Myocyte (in vitro differentiated cells): ENCODE measurements at regions not wholly inside any gene's neighbourhood (a gene's known extent, or its start where the extent isn't known, plus 50 kb on each side); places are given as distances from the start of the nearest gene placed in this dataset.

Experiments used
- DNase-seq: peaks from one replicate; pipeline ENCODE4 v3.0.0-alpha.2; 2012; ENCODE audit warnings: low read depth

GRCh38 chr2:205902041-205902899 lies 183.7 kb downstream of the INO80D start:
- DNase-seq, result peak; percentile 39

GRCh38 chr2:205901491-205901890 lies 184.5 kb downstream of the INO80D start:
- no peak for DNase-seq

GRCh38 chr2:205898744-205899143 lies 187.2 kb downstream of the INO80D start:
- no peak for DNase-seq

GRCh38 chr2:205895981-205896655 lies 189.9 kb downstream of the INO80D start:
- no peak for DNase-seq

- no peak for DNase-seq
Observed at GRCh38 chr2:205892665-205893259, 193.2 kb downstream of the INO80D start.

- DNase-seq, result no peak
Observed at GRCh38 chr2:205892251-205892655, 193.7 kb downstream of the INO80D start.

GRCh38 chr2:205889114-205889513 lies 196.9 kb downstream of the INO80D start:
- no peak for DNase-seq

GRCh38 chr2:205887637-205888036 lies 198.3 kb downstream of the INO80D start:
- no peak for DNase-seq

GRCh38 chr2:205885492-205886099 lies 200.4 kb downstream of the INO80D start:
- peak; percentile 78 for DNase-seq

- no peak for DNase-seq
Observed at GRCh38 chr2:205883965-205884364, 201.7 kb downstream of the NRP2 start.

GRCh38 chr2:205882806-205883425 lies 200.6 kb downstream of the NRP2 start:
- DNase-seq, result no peak

- no peak for DNase-seq
Observed at GRCh38 chr2:205880048-205880447, 197.7 kb downstream of the NRP2 start.

GRCh38 chr2:205878999-205879762 lies 196.9 kb downstream of the NRP2 start:
- DNase-seq, result peak; percentile 63

GRCh38 chr2:205877496-205877895 lies 195.2 kb downstream of the NRP2 start:
- DNase-seq, result no peak

GRCh38 chr2:205876127-205876526 lies 193.8 kb downstream of the NRP2 start:
- no peak for DNase-seq

- DNase-seq, result no peak
Observed at GRCh38 chr2:205872716-205873115, 190.4 kb downstream of the NRP2 start.

GRCh38 chr2:205869439-205869838 lies 187.1 kb downstream of the NRP2 start:
- no peak for DNase-seq

- peak; percentile 65 for DNase-seq
Observed at GRCh38 chr2:205868773-205869333, 186.6 kb downstream of the NRP2 start.

- DNase-seq, result no peak
Observed at GRCh38 chr2:205868053-205868452, 185.8 kb downstream of the NRP2 start.

GRCh38 chr2:205867371-205867770 lies 185.1 kb downstream of the NRP2 start:
- no peak for DNase-seq
